ENCODE measurements at regions not wholly inside any gene's neighbourhood (a gene's known extent, or its start where the extent isn't known, plus 50 kb on each side); places are given as distances from the start of the nearest gene placed in this dataset.

GRCh38 chrX:10939424-10939823 lies 171.7 kb upstream of the HCCS start:
- TF ChIP-seq, protein P1, sequence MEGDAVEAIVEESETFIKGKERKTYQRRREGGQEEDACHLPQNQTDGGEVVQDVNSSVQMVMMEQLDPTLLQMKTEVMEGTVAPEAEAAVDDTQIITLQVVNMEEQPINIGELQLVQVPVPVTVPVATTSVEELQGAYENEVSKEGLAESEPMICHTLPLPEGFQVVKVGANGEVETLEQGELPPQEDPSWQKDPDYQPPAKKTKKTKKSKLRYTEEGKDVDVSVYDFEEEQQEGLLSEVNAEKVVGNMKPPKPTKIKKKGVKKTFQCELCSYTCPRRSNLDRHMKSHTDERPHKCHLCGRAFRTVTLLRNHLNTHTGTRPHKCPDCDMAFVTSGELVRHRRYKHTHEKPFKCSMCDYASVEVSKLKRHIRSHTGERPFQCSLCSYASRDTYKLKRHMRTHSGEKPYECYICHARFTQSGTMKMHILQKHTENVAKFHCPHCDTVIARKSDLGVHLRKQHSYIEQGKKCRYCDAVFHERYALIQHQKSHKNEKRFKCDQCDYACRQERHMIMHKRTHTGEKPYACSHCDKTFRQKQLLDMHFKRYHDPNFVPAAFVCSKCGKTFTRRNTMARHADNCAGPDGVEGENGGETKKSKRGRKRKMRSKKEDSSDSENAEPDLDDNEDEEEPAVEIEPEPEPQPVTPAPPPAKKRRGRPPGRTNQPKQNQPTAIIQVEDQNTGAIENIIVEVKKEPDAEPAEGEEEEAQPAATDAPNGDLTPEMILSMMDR (IDR thresholded peaks at IDR 0.05; ENCODE audit: control extremely low read depth in 1 of 3, insufficient read depth in 1 of 3, low read depth in 1 of 3, low read length in 3 of 3) = no peak
- no peak for TF ChIP-seq SIRT6 (IDR thresholded peaks at IDR 0.05; ENCODE audit: low read length)
